GM19238 (cell line): ENCODE measurements at regions not wholly inside any gene's neighbourhood (a gene's known extent, or its start where the extent isn't known, plus 50 kb on each side); places are given as distances from the start of the nearest gene placed in this dataset.
"Not testable (repeated sequence)": the region's sequence is repeated elsewhere in the genome, so short reads cannot be mapped to it uniquely, and the experiment has no call there.

Experiments used
- DNase-seq: peaks from one replicate; pipeline ENCODE4 v3.0.0; 2011; ENCODE audit warnings: low spot score; ENCODE audit not compliant: insufficient read length

DNA sequence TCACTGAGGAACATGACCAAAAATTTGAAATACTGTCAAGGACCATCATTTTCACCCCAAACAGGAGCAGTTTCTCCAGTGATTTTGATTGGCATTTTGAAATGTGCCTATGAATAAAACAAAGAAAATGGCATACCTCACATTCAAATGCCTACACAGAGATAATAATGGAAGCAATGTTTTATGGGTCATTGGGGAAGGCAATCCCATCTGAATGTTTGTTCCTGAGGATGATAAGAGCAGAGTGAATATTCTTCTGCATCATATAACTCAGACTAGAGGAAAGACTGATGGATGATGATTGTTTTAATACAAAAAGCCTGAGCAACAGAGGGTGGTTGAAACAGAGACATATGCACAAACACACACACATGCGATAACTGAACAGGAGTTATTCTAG lies 2749.9 kb downstream of the PCDH9 start:
- no peak for DNase-seq

- DNase-seq: no peak
Observed at GRCh38 chr13:64477146-64477545, 2753.0 kb downstream of the PCDH9 start.

GRCh38 chr13:64476041-64476568 lies 2754.0 kb downstream of the PCDH9 start:
- DNase-seq: not testable (repeated sequence)

- no peak for DNase-seq
Observed at GRCh38 chr13:64471916-64472315, 2758.2 kb downstream of the PCDH9 start.

DNA sequence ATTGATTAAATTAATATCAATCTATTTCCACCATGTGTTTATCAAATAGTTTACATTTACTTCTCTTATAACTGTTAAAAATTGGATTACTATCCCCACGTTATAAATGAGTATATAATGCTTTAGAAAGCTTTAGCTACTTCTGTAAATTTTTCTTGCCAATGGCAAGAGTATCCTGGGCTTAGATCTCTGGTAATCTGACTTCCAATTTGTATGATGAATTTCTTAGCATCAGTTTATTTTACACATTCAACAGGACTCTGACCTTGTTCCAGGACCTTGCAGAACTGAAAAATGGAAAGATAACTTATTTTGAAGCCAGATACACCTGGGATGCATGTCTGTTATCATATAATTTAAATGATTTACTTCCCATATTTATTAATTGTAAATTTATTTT lies 2759.4 kb downstream of the PCDH9 start:
- no peak for DNase-seq

DNA sequence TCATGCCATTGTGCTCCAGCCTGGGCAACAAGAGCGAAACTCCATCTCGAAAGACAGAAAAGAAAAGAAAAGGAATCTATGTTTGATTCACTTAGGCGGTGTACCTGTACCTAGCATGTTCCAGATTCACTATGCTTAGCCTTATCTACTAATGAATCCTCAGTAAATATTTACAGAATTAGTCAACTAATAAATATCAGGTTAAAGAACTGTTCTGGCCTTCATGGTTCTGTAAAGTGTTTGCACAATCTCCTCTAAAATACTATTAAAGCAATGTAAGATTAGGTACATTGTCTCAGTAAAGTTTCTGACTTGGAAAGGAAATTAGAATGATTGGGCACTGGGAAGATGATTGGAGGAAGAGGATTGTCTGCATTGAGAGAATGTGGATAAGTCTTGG lies 2770.4 kb downstream of the PCDH9 start:
- DNase-seq: no peak

- no peak for DNase-seq
Observed at GRCh38 chr13:64457976-64458375, 2772.2 kb downstream of the PCDH9 start.

GRCh38 chr13:64455124-64455523 lies 2775.0 kb downstream of the PCDH9 start:
- no peak for DNase-seq

- no peak for DNase-seq
Observed at GRCh38 chr13:64453831-64454230, 2776.3 kb downstream of the PCDH9 start.

DNA sequence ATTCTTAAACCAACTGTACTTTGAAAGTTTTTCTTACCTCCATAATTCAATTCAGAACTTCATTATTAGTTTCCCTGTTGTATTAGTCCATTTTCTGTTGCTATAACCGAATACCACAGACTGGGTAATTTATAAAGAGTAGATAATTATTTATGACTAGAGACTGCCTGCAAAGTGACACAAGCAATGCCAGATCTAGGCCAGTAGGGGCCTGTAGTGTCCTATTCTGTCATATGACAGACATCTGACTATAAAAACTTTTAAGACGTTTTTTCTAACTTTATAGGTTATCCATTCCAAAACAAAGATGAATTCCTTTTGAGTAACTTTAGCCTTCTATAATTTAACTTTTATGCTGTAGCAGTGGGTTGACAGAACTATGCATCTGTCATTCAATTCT lies 2783.8 kb downstream of the PCDH9 start:
- no peak for DNase-seq

DNA sequence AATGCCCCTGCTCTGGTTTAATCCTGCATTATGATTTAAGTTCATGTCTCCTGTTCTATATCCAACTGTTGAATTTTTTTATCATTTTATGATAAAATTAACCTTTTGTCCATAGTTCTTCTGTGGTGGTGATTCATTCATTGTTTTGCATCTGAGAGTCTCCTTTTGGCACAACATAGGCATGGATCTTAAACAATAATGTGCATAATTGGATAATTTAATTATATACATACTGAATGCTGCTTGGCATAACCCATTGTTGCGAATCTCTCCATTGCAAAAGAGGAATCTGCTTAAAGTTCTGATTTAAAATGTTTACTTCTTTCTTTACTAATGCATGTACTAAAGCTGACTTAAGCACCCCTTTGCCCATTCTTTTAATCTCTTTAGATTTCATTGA lies 2788.4 kb downstream of the PCDH9 start:
- no peak for DNase-seq

- DNase-seq: no peak
Observed at GRCh38 chr13:64438084-64438483, 2792.1 kb downstream of the PCDH9 start.

GRCh38 chr13:64429691-64430090 lies 2800.4 kb downstream of the PCDH9 start:
- no peak for DNase-seq

GRCh38 chr13:64428196-64428595 lies 2801.9 kb downstream of the PCDH9 start:
- DNase-seq: no peak

GRCh38 chr13:64423467-64423866 lies 2806.7 kb downstream of the PCDH9 start:
- no peak for DNase-seq

DNA sequence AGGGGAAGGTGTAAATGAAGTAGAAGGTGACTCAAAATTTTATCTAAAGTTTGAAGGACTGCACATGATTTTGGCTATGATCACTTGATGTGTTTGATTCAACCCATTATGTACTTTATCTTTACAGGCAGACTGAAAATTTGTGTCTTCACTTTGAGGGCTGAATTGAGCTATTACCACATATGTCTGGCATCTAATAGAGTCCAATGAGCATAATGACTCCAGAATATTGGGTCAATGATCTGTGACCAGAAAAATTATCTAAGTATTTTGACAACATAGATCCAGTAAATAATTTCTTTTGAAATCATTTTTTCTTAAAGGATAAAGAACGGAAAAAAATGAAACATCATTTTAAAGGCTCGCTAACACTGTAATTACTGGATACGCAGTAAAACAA lies 2810.0 kb downstream of the PCDH9 start:
- DNase-seq: no peak

- no peak for DNase-seq
Observed at GRCh38 chr13:64417581-64417980, 2812.6 kb downstream of the PCDH9 start.

GRCh38 chr13:64414381-64414780 lies 2815.8 kb downstream of the PCDH9 start:
- no peak for DNase-seq

DNA sequence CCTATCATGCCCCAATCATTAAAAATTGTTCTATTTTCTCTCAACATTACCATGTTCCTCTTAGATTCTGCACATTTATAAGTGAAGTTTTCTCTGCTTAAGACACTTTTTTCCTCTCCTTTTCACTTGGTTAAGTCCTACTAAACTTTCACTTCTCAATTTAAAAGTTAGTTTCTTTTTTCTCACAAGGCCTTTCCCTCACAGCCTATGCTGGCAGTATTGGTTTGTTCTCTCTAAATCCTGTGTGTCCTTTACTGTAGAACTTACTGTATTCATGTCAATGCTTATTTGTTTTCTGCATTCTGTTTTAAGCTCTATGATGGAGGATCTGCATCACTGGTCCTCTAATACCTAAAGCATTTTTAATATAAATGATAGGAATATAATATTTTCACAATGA lies 2816.6 kb downstream of the PCDH9 start:
- DNase-seq: no peak

- DNase-seq: no peak
Observed at GRCh38 chr13:64410276-64411053, 2819.7 kb downstream of the PCDH9 start.

DNA sequence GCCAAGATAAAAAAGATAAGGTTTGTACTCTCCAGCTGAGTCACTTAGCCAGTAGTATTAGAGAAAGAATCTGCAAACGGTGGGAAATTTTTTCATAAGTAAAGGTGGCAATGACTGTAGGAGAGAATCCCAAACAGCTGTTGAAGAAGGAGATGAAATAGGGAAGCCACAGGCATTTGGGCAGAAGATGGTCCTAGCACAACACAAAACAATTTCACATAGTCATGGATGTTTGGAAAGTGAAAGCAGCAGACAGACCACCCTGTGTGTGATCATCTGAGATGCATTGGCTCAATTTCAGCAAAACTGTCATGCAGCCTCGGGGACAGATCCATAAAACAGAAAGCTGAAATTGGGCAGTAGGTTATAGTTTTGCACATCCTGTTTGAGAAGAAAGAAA lies 2832.4 kb downstream of the PCDH9 start:
- no peak for DNase-seq

DNA sequence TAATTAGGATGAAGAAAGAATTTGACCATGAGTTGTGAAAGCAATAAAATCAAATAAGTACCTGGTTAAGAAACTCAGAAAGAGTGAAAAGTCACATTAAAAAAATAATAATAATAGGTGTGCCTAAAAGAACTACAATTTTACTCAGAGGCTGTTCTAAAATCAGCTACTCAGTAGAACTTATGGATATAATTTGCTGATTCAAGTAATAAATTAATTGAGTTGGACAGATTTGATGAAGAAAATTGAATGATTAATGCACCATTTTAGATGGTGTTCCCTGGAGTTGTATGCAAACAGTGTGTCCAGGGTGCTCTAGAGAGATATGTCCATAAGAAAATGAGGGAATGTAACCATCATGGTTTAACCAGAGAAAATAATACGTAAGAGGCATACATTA lies 2852.5 kb downstream of the PCDH9 start:
- DNase-seq: no peak

DNA sequence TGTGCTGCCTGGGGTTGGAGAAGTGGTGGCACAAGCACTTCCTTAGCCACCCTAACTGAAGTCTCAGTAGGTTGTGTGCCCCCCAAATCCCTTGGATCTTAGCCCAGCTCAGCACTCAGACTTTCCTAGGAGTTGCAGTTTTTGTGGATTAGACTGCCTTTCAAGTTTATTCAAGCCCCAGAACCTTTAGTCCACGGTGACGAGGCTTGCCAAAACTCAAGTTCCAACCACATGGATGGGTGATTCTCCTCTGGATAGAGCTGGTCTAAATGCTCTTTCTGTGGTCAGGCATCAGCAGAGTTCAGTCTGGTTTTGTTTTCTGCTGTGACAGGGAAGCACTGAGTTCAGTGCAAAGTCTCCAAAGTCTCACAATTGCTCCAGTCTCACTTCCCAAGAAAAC lies 2858.7 kb downstream of the PCDH9 start:
- DNase-seq: no peak
